ENCODE measurements at regions not wholly inside any gene's neighbourhood (a gene's known extent, or its start where the extent isn't known, plus 50 kb on each side); places are given as distances from the start of the nearest gene placed in this dataset.
A peak's percentile ranks its signal among the peaks of the same experiment; 100 is the strongest.
"Not testable (repeated sequence)": the region's sequence is repeated elsewhere in the genome, so short reads cannot be mapped to it uniquely, and the experiment has no call there.

DNA sequence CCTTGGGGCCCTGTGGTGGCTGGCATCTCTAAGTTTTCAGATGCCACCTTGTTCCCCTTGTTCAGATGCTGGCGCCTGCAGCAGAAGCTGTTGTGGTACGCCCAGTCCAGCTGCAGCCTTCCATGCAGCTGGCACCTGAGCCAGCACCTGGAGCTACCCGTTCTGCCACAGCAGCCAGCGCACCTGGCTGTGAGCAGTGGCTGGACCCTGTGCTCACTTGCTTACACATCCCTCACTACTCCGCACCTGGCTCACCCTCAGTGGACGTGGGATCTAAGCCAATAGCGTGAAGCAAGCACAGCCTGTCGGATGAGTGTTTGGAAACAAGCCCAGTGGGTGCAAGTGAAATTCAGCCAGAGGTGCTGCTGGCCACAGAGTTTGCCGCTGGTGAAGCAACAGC lies 607.5 kb upstream of the BCHE start:
- no peak for DNase-seq

DNA sequence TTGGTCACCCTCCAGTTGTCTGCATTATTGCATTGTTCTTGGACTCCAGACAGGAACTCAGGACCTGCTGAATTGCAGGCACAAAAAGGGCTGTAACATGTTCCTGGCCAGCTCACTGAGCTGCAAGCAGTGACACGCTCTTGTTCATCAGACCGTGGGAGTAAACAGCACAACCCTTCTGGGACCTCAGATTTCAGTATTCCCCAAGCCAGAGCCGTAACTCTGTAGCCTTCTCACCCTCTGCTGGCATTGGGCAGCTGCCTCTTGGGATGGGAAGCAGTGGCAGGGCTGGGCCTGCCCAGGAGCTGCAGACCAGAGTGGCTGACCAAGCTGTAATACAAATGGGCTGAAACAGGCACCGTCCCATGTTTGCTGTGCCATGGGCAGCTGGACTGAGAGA lies 607.1 kb upstream of the BCHE start:
- DNase-seq = peak in 2 of 4 experiments; percentile 4 to 14

DNA sequence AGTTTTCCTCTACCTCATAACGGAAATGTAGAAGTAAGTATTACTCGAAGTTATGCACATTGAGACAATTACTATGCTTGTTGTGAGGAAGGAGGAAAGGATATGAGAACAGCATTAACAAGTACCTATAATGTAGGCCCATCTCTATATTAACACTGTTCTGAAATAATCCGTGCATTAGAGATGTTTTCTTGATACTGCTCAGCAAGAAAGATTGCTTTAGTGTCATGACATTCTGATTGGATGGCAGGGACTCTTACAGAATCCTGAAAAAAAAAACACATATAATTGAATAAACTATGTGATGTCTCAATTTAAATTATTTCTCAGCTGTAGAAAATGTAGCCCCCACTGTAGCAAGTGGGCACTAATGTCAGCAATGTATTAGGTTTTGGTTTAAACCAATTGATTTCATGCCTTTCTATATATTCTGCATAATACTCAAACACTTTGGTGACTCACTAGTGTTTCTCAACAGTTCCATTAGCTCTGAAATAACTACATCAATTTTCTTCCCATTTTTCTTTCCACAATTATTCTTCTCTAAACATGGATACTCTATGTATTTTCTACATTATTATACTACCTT lies 598.3 kb upstream of the BCHE start:
- DNase-seq = no peak

DNA sequence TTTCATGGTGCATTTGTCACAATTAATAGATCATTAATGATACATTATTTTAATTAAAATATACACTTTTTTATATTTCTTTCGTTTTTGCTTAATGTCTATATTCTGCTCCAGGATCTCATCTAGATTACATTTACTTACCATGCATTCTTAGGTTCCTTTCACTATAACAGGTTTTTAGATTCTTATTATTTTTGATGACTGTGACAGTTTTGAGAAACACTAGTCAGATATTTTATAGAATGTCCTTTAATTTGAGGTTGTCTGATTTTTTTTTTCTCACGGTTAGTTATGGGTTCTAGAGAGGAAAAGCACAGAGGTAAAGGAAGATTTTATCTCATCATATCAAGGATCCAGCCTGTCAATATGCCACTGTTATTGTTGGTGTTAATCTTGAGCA lies 595.8 kb upstream of the BCHE start:
- DNase-seq = no peak

DNA sequence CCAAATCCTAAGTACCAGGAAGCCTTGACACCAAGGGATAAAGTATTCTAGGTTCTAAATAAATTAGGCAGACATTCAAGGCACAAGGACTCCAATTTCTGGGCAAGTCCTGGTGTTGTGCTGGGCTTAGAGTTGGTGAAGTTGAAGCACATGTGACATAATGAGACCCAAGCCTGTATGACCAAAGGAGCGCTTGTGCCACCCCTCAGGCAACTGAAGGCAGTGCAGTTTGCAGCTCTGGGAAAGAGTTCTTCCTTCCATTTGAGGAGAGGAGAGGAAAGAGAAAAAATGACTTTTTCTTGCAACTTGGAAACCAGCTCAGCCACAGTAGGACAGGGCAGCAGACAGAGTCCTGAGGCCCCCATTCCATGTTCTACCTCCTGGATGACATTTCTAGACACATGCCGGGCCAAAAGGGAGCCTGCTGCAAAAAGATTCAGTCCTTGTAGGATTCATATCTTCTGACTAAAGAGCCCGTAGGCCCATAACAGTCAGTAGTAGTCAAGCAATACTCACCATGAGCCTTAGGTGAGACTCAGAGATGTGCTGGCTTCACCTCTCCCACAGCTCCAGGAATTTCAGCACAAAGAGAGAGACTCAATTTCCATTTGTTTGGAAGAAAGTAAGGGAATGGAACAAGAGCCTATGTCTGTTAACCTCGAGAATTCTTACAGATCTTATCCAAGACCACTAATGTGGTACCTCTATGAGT lies 588.8 kb upstream of the BCHE start:
- DNase-seq = no peak

DNA sequence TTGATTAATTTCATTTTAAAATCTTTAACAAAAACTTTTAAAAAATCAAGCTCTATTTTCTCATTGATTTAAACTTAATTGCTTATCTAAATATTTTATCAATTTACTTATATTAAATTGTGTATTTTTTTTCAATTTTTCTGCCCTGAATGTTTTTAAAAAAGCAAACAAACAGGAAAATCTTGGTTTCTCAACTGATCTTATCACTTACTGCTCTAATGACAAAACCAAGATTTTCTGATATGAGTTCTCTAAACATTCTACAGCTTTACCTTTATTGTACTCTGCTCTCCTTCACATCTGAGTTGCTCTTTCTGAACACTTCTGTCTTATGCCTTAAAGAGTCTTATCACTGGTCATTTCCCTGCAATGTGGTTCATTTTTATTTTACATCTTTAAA lies 587.8 kb upstream of the BCHE start:
- DNase-seq = no peak

DNA sequence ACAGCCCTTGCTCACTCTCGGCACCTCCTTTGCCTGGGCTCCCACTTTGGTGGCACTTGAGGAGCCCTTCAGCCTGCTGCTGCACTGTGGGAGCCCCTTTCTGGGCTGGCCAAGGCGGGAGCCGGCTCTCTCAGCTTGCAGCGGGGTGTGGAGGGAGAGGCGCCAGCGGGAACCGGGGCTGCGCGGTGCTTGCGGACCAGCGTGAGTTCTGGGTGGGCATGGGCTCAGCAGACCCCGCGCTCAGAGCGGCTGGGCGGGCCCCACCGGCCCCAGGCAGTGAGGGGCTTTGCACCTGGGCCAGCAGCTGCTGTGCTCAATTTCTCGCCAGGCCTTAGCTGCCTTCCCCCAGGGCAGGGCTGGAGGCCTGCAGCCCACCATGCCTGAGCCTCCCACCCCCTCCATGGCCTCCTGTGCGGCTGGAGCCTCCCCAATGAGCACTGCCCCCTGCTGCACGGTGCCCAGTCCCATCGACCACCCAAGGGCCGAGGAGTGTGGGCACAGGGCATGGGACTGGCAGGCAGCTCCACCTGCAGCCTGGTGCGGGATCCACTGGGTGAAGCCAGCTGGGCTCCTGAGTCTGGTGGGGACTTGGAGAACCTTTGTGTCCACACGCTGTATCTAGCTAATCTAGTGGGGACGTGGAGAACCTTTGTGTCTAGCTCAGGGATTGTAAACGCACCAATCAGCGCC lies 586.7 kb upstream of the BCHE start:
- DNase-seq = not testable (repeated sequence)

DNA sequence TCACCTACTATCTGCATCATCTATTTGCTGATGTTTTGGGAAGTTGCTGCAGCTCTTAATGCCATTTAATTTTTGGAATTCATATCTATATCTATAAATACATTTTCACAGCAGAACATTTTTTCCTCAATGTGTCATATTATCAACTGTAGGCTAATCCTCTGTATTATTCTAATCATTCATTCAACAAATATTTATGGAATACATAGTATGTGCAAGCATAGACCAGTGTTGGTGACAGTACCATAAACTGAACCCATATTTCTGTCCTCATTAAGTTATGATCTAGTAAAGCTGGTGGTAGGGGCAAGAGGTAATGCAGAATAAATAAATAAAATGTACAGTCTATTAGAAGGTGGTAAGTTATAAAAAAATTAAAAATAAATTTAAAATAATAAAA lies 585.3 kb upstream of the BCHE start:
- no peak for DNase-seq

DNA sequence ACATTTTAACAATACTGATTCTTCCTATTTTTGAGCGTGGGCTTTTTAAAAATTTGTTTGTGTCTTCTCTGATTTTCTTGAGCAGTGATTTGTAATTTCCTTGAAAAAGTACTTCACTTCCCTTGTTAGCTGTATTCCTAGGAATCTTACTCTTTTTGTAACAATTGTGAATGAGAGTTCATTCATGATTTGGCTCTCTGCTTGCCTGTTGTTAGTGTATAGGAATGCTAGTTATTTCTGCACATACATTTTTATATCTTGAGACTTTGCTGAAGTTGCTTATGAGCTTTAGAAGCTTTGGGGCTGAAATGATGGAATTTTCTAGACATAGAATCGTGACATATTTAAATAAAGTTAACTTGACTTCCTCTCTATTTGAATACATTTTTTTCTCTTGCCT lies 582.8 kb upstream of the BCHE start:
- no peak for DNase-seq

DNA sequence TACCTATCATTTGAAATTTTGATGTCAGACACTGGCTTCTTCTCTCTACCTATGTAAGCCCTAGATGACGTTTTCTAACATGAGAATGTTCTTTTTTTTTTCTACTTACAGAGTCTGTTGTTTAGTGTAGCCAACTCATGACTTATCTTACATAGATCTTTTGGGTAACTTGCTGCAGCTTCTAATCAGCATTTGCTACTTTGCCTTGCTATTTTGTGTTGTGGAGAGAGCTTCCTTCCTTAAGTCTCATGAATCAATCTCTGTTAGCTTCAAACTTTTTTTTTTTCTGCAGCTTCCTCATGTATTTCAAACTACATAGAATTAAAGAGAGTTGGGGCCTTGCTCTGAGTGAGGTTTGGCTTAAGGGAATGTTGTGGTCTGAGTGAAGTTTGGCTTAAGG lies 568.7 kb upstream of the BCHE start:
- DNase-seq = no peak

DNA sequence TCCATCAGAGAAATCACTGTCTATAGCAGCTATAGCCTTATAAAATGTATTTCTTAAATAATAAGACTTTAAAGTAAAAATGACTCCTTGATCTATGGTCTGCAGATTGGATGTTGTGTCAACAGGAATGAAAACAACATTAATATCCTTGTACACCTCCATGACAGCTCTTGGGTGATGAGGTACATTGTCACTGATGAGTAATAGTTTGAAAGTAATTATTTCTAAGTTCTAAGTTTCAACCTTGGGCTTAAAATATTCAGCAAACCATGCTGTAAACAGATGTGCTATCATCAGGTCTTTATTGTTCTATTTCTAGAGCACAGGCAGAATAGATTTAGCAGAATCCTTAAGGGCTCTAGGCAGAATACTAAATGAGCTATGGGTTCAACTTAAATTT lies 568.2 kb upstream of the BCHE start:
- DNase-seq = no peak

DNA sequence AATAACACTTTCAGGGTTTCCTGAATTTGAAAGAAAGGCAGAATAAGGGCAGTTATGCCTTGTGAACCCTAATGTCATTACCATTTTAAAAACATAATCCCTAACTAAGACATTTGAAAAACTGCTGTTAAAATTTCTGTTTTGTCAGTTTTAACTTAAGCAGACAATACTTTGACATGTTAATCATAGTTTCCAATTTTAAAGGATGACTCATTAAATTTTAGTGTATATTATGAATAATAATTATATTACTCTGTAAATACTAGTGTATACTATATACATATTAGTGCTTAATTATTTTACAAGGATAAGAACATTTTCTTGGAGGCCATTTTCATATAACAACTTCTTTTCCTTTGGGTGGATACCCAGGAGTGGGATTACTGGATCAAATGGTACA lies 553.1 kb upstream of the BCHE start:
- DNase-seq = no peak

DNA sequence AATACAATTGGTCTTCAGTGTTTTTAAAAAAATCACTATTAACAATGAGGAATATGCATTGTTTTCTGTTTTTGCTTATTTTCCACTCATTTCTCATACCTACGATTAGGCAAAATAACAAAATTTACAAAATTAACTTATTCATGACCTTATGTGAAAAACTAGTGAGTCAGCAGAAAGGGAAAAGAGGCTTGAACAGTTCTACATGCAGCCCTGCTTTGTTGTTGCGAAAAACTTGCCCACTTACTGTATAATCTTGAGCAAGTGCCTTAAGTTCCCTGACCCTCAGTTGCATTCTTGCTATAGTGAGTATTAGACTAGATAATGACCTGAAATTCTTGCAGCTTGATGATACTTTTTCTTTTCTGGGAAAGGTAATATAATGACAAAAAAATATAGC lies 551.1 kb upstream of the BCHE start:
- DNase-seq = no peak

DNA sequence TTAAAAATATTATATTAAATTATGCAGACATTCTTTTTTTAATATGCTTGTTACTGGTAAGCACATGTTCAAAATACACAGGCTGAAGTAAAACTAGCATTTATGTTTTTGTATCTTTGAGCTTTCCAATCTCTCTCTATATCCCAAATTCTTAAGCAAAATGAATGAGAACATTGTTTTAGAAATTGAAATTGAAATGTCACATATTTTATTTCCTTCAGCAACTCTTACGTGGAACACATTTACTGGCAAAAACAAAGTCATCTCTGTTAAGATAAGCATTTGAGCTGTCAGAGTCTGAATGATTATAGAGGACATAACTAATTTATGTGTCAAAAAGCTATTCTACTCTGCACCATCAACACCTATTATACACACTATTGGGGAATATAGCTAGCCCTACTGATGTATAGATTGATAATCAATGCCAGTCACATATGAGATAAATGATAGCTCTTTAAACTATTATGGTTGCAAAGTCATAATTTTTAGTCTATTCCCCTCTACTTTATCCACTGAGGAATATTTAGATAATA lies 535.4 kb upstream of the BCHE start:
- no peak for DNase-seq

DNA sequence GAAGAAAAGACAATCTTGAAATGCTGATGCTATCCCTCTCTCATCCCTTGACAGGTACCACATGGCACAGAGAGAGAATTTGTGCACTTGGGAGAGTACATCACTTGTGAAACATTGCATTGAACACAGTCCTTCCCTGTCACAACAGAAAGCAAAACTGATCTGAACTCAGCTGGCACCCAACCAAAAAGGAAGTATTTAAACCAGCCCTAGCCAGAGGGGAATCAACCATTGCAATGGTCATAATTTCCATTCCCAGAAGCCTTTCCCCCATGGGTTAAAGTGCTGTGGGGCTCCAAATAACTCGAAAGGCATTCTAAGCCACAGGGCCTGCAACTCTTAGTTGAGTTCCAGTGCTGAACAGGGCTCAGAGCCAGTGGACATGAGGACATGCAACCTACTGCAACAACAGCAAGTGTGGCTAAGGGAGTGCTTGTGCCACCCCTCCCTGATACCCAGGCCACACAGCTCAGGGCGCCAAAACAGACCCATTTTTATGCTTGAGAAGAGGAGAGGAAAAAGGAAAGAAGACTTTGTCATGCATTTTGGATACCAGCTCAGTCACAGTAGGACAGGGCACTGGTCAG lies 530.8 kb upstream of the BCHE start:
- no peak for DNase-seq

DNA sequence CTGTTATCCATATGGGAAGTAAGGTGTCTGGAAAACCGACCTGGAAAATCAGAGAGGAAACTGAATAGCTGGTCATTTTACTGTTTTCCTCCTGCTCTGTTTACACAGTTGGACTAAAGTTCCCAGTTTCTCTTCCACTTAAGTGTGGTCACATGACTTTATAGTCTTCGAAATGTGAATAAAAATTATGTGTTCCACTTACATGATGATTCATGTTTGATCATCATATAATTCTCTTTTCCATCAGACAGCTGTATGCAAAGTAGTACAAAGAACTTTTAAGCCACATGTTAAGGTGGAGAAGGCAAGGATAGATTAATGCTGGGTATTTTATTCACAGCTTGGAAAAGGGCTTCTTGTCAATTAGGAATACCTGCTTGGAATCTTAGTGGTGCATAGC lies 525.5 kb upstream of the BCHE start:
- no peak for DNase-seq

DNA sequence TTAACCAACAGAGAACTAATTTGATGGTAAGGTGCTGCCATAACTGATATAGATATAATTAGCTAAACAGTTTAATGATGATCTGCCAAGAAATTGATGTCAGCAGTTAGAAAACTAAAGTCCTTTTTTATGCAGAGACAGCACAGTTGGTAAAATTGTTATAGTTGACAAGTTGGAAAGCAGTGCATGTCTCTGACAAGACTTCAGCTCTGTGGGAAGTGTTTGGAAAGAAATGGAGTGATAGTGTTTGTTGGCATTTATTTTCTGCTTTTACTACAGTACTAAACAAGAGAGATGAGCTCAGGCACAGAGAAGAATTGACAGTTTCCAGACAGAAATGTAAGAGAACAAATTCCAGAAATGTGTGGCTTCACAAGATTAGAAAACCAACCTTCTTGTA lies 523.5 kb upstream of the BCHE start:
- no peak for DNase-seq

DNA sequence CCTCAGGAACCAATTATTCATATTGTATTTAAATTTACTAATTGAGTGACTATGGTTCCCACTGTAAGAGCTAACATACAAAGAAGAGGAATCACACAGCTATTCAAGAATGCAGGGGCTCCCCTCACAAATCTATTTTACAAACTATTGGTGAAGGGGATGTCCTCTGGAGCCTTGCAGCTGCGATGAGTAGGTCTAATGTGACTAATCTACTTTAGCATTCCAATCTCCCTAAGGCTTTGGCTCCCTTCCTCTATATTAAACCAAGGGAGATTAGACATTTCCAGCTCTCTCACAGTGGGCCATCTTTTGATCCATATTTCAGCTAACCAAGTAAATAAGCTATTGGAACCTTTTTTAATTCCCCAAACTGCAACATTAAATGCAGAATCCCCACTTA lies 514.2 kb upstream of the BCHE start:
- no peak for DNase-seq

DNA sequence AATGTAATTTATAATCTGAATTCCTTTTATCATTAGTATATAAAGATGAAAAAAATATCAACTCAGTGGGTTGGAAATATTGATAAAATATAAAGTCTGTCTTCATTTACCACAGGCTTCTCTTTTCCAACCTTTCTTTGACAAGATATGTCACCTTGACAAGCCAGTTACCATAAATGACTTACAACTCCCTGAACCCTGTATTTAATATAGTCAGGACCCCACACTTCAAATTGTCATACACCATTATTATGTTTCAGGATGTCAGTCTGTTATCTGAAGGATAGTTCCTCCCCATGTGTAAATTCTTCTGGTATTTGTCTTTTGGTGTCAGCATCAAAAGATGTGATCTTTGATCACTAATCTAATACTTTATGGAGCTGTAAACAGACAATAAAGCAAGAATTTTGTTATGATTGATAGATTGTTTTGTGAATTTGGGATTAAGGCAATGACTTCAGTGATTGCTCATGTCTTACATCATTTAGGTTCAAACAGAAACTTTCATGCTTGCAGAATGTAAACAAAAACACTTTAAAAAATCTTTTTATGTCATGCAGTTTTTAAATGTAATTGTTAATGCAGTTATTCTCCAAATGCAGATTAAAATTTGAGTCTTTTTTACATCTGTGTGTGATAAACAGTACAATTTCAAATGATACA lies 503.5 kb upstream of the BCHE start:
- no peak for DNase-seq

DNA sequence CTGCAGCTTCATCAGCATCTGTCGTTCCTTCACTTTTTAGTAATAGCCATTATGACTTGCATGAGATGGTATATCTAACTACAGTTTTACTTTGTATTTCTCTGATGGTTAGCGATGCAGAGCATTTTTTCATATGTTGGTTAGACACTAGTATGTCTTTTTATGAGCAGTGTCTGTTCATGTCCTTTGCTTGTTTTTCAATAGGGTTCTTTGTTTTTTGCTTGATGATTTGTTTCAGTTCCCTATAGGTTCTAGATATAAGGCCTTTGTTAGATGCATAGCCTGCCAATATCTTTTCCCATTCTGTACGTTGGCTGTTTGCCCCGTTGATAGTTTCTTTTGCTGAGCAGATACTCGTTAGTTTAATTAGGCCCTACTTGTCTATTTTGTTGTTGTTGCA lies 487.2 kb upstream of the BCHE start:
- no peak for DNase-seq

DNA sequence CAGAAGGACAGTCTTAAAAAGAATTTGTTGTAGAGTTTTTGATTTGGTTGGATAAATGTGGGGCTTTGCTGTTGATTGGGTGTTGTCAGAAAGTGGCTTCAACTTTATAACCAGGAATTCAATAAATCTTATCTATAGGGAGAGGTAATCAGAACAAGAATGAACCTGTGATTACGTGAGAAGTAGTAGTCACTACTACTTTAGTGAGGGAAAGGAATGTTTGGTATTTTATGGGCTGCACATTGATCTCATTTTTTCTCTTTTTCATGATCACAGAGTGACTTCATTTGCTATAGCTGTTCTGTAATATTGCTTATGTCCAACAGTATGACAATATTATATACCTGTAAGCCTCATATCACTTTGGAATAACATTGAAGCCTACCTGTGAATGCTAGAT lies 485.2 kb upstream of the BCHE start:
- DNase-seq = no peak

DNA sequence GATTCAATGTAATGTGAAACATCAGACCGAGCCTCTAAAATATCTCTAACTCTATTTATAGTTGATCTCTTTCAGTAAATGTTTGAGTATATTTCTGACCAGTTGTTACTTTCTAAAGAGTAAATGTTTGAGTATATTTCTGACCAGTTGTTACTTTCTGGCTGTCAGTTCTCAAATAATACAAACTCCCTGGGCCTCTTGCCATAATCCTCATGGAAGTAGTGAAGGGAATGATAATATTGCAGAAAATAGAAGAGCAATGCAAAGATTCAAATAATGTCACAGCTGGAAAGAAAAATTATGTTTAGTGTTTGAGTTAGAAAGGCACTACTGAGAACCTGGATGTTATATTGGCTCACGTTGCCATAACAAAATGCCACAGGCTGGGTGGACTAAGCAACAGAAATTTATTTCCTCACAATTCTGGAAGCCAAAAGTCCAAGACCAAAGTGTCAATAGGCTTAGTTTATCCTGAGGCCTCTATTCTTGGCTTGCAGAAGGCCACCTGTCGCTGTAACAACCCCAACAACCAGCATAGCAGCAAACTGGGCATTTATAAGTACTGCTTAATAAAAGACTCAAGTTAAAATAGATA lies 470.6 kb upstream of the BCHE start:
- no peak for DNase-seq

DNA sequence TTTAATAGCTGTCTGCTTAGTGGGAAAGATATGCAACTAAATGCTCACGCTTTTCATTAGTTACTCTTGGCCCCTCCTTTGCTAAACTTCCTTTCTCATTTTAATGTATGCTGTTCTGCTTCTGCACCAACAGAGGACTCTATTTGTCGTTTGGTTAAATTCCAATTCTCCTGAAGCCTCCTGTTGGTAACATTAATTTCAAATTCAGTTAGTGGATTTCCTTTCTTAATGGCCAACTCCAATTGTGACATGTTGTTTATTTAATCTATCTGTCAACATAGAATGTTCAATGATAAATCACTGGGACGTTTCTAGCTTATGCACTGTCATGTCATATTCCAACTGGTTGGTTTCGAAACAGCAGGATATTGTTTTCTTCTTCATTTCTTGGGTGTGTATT lies 467.4 kb upstream of the BCHE start:
- DNase-seq = no peak

All from suppressor macrophage (primary cell).